ENCODE measurements at regions not wholly inside any gene's neighbourhood (a gene's known extent, or its start where the extent isn't known, plus 50 kb on each side); places are given as distances from the start of the nearest gene placed in this dataset.

DNA sequence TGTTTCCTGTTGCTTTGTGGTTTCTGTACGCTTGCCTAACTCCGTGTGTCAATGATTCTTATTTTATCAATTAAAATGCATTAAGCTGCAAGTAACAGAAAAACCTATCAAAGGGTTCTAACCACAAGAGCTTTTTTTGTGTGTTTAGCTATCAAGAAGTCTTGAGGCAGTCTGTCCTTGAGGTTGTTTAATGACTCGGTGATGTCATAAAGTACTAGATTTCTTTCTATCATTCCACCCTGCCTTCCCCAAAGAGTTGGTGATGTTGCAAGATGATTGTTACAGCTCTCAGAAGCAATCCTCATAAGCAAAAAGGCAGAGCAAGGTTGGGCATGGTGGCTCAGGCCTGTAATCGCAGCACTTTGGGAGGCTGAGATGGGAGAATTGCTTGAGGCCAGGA lies 51.9 kb upstream of the SPTBN1 start:
- 80% methylated on average over 4 of the region's 4 CpGs for WGBS (ENCODE audit: low lambda C conversion rate)
- H3K27ac ChIP-seq (ENCODE audit: extremely low read length, insufficient read depth, low read length) = no peak overlapping the region
- H3K36me3 ChIP-seq (replicated peaks in 1 of 2; ENCODE audit: control insufficient read depth in 1 of 2, insufficient read depth in 2 of 2, low read length in 2 of 2) = no peaks in the 10 kb centered on the region
- intact Hi-C loops (cut with micrococcal nuclease; ENCODE audit: unreplicated experiment) (no loop called here), in situ Hi-C loops (cut with HindIII; ENCODE audit: extremely low pct_ligation_motif_present, low pct_unique_long_range_greater_than_20kb) (no loop called here)
- no TSS peak for BruUV-seq (replicated peaks)
- no peak overlapping the region for H3K9ac ChIP-seq (ENCODE audit: insufficient read depth, low read depth, low read length)
- H3K4me3 ChIP-seq (replicated peaks in 1 of 3; ENCODE audit: insufficient read depth in 1 of 3, low read depth in 2 of 3, low read length in 3 of 3) = no peak overlapping the region
- no peak overlapping the region for H3K4me2 ChIP-seq (ENCODE audit: low read depth, low read length)
- no peaks in the 10 kb centered on the region for H3K9me3 ChIP-seq (ENCODE audit: low read length)
- FAIRE-seq (no peak), ATAC-seq (no peak), DNase-seq (ENCODE audit: low spot score) (no peak)
- ChIA-PET CTCF (ENCODE audit: low intra/inter-chr PET ratio, low total read pairs) (no interaction called here), POLR2A (no interaction called here)
- H3K4me1 ChIP-seq (ENCODE audit: insufficient read depth, low read length) = peaks cover 22% of the 10 kb centered on the region
- H4K20me1 ChIP-seq (ENCODE audit: insufficient read depth, low read length) = no peaks in the 10 kb centered on the region
- TF ChIP-seq, protein P1, sequence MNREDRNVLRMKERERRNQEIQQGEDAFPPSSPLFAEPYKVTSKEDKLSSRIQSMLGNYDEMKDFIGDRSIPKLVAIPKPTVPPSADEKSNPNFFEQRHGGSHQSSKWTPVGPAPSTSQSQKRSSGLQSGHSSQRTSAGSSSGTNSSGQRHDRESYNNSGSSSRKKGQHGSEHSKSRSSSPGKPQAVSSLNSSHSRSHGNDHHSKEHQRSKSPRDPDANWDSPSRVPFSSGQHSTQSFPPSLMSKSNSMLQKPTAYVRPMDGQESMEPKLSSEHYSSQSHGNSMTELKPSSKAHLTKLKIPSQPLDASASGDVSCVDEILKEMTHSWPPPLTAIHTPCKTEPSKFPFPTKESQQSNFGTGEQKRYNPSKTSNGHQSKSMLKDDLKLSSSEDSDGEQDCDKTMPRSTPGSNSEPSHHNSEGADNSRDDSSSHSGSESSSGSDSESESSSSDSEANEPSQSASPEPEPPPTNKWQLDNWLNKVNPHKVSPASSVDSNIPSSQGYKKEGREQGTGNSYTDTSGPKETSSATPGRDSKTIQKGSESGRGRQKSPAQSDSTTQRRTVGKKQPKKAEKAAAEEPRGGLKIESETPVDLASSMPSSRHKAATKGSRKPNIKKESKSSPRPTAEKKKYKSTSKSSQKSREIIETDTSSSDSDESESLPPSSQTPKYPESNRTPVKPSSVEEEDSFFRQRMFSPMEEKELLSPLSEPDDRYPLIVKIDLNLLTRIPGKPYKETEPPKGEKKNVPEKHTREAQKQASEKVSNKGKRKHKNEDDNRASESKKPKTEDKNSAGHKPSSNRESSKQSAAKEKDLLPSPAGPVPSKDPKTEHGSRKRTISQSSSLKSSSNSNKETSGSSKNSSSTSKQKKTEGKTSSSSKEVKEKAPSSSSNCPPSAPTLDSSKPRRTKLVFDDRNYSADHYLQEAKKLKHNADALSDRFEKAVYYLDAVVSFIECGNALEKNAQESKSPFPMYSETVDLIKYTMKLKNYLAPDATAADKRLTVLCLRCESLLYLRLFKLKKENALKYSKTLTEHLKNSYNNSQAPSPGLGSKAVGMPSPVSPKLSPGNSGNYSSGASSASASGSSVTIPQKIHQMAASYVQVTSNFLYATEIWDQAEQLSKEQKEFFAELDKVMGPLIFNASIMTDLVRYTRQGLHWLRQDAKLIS (CRISPR knock-in tag; IDR thresholded peaks at IDR 0.05) = no peak
- TF ChIP-seq RERE (CRISPR knock-in tag; IDR thresholded peaks at IDR 0.05; ENCODE audit: low read depth) = no peak
- no peak for TF ChIP-seq RNF2 (conservative IDR thresholded peaks at IDR 0.05; ENCODE audit: low read depth)
- TF ChIP-seq ATF7 (IDR thresholded peaks at IDR 0.05) = peak; percentile 36; the same call in 1 of the 2 replicates
- no peak for TF ChIP-seq ATF7 (CRISPR knock-in tag; IDR thresholded peaks at IDR 0.05)
- no peak for TF ChIP-seq NAIF1 (CRISPR knock-in tag; IDR thresholded peaks at IDR 0.05; ENCODE audit: borderline replicate concordance)
- TF ChIP-seq ATAD3A (CRISPR knock-in tag; IDR thresholded peaks at IDR 0.05) = no peak
- TF ChIP-seq, protein P2, sequence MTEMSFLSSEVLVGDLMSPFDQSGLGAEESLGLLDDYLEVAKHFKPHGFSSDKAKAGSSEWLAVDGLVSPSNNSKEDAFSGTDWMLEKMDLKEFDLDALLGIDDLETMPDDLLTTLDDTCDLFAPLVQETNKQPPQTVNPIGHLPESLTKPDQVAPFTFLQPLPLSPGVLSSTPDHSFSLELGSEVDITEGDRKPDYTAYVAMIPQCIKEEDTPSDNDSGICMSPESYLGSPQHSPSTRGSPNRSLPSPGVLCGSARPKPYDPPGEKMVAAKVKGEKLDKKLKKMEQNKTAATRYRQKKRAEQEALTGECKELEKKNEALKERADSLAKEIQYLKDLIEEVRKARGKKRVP (CRISPR knock-in tag; IDR thresholded peaks at IDR 0.05) = no peak
- no peak overlapping the region for H2AFZ ChIP-seq (ENCODE audit: low read length)
- H3K27me3 ChIP-seq (ENCODE audit: control insufficient read depth in 1 of 2, insufficient read depth in 2 of 2, low read length in 2 of 2) = peaks cover 4 to 18% of the 10 kb centered on the region in 2 experiments; a peak in 4 of 5 replicates
- H3K79me2 ChIP-seq (ENCODE audit: insufficient read depth, low read length) = no peaks in the 10 kb centered on the region

Measured in HepG2 (cell line).